Neural cell (in vitro differentiated cells): ENCODE measurements at regions not wholly inside any gene's neighbourhood (a gene's known extent, or its start where the extent isn't known, plus 50 kb on each side); places are given as distances from the start of the nearest gene placed in this dataset.

ENCODE experiments used
- H2AFZ ChIP-seq: fragments of 200-600, 300-800 bp; sonication (generic), shearing (Covaris generic); 2 replicates; pipeline ENCODE4 v1.6.0; 2014; ENCODE audit warnings: low read depth, mild to moderate bottlenecking, antibody characterized with exemption, low read length, moderate library complexity
- H3F3A ChIP-seq: fragments of 200-600 bp; shearing (Covaris generic); 2 replicates; pipeline ENCODE4 v1.6.1; 2016; ENCODE audit warnings: mild to moderate bottlenecking, moderate library complexity, mixed read lengths, antibody characterized with exemption, low read length; ENCODE audit not compliant: insufficient read depth, poor library complexity, severe bottlenecking
- H3K27ac ChIP-seq: fragments of 200-600, 300-800 bp; sonication (generic), shearing (Covaris generic); 2 replicates; pipeline ENCODE4 v1.5.1; 2014; ENCODE audit warnings: mild to moderate bottlenecking, low read length, moderate library complexity
- H3K27me3 ChIP-seq: fragments of 300-800, 200-600 bp; sonication (generic), shearing (Covaris generic); 2 replicates; pipeline ENCODE4 v1.6.0; 2014; ENCODE audit warnings: mild to moderate bottlenecking, low read depth, low read length, moderate library complexity; ENCODE audit not compliant: insufficient read depth
- H3K36me3 ChIP-seq: fragments of 300-800, 200-600 bp; sonication (generic), shearing (Covaris generic); 2 replicates; pipeline ENCODE4 v1.5.1; 2014; ENCODE audit warnings: mild to moderate bottlenecking, antibody characterized with exemption, low read length, moderate library complexity; ENCODE audit not compliant: insufficient read depth
- H3K4me2 ChIP-seq: fragments of 300-800, 200-600 bp; sonication (generic), shearing (Covaris generic); 2 replicates; pipeline ENCODE4 v1.6.0; 2014; ENCODE audit warnings: mild to moderate bottlenecking, low read length
- H3K4me3 ChIP-seq: fragments of 300-800, 200-600 bp; sonication (generic), shearing (Covaris generic); 2 replicates; pipeline ENCODE4 v1.5.1; 2014; ENCODE audit warnings: mild to moderate bottlenecking, low read length, moderate library complexity
- H3K79me2 ChIP-seq: fragments of 200-600 bp; shearing (Covaris generic); replicated peaks from 2 replicates; pipeline ENCODE4 v1.6.0; 2014; ENCODE audit warnings: mild to moderate bottlenecking, low read length, moderate library complexity; ENCODE audit not compliant: insufficient read depth
- H3K9ac ChIP-seq: fragments of 300-800, 200-600 bp; sonication (generic), shearing (Covaris generic); 2 replicates; pipeline ENCODE4 v1.6.1; 2016; ENCODE audit warnings: mild to moderate bottlenecking, low read length, mixed read lengths
- H3K9me2 ChIP-seq: fragments of 200-600 bp; shearing (Covaris generic); 2 replicates; pipeline ENCODE4 v1.6.1; 2016; ENCODE audit warnings: mild to moderate bottlenecking, low read length, mixed read lengths; ENCODE audit not compliant: insufficient read depth
- H3K9me3 ChIP-seq: fragments of 200-600, 300-800 bp; sonication (generic), shearing (Covaris generic); 2 replicates; pipeline ENCODE4 v1.6.1; 2016; ENCODE audit warnings: mild to moderate bottlenecking, mixed run types, low read length, moderate library complexity, mixed read lengths
- H4K20me1 ChIP-seq: fragments of 200-600 bp; shearing (Covaris generic); 2 replicates; pipeline ENCODE4 v1.6.1; 2016; ENCODE audit warnings: mild to moderate bottlenecking, mixed run types; ENCODE audit not compliant: insufficient read depth
- CTCF ChIP-seq: fragments of 450-650 bp; IDR thresholded peaks from 2 replicates; pipeline ENCODE4 v1.5.1; 2014; ENCODE audit warnings: antibody characterized with exemption, mild to moderate bottlenecking, moderate library complexity; ENCODE audit not compliant: poor library complexity, severe bottlenecking
- EP300 ChIP-seq: fragments of 450-650 bp; conservative IDR thresholded peaks from 2 replicates; pipeline ENCODE4 v1.6.1; 2014; ENCODE audit warnings: antibody characterized with exemption, mild to moderate bottlenecking, moderate library complexity; ENCODE audit not compliant: poor library complexity, severe bottlenecking
- EZH2 ChIP-seq: fragments of 200-600, 300-800 bp; shearing (Covaris generic), sonication (generic); IDR thresholded peaks from 2 replicates; pipeline ENCODE4 v1.6.1; 2014; ENCODE audit warnings: antibody characterized with exemption, low read length, borderline replicate concordance, mild to moderate bottlenecking; ENCODE audit not compliant: insufficient read depth, poor library complexity, severe bottlenecking
- MXI1 ChIP-seq: fragments of 450-650 bp; conservative IDR thresholded peaks from 2 replicates; pipeline ENCODE4 v1.6.1; 2014; ENCODE audit warnings: antibody characterized with exemption, mild to moderate bottlenecking; ENCODE audit not compliant: poor library complexity, severe bottlenecking
- POLR2AphosphoS5 ChIP-seq: IDR thresholded peaks from 2 replicates; pipeline ENCODE4 v1.6.1; 2012
- RAD21 ChIP-seq: fragments of 450-650 bp; conservative IDR thresholded peaks from 2 replicates; pipeline ENCODE4 v1.6.1; 2014; ENCODE audit warnings: antibody characterized with exemption, mild to moderate bottlenecking, moderate library complexity
- SMC3 ChIP-seq: fragments of 450-650 bp; conservative IDR thresholded peaks from 2 replicates; pipeline ENCODE4 v1.6.1; 2014; ENCODE audit warnings: antibody characterized with exemption, mild to moderate bottlenecking, moderate library complexity; ENCODE audit not compliant: poor library complexity
- TAF1 ChIP-seq: IDR thresholded peaks from 2 replicates; pipeline ENCODE4 v1.6.1; 2012; ENCODE audit warnings: low read depth
- TF ChIP-seq, protein P1 (sequence below): IDR thresholded peaks from 2 replicates; pipeline ENCODE4 v1.6.1; 2012; ENCODE audit warnings: borderline replicate concordance

GRCh38 chr9:29514336-29514735 is 1941.1 kb upstream of the C9orf72 start:
- no peak for TF ChIP-seq TAF1
- no peak for TF ChIP-seq SMC3
- no peak for TF ChIP-seq EP300
- TF ChIP-seq EZH2, result no peak
- TF ChIP-seq CTCF, result no peak
- TF ChIP-seq, protein P1, sequence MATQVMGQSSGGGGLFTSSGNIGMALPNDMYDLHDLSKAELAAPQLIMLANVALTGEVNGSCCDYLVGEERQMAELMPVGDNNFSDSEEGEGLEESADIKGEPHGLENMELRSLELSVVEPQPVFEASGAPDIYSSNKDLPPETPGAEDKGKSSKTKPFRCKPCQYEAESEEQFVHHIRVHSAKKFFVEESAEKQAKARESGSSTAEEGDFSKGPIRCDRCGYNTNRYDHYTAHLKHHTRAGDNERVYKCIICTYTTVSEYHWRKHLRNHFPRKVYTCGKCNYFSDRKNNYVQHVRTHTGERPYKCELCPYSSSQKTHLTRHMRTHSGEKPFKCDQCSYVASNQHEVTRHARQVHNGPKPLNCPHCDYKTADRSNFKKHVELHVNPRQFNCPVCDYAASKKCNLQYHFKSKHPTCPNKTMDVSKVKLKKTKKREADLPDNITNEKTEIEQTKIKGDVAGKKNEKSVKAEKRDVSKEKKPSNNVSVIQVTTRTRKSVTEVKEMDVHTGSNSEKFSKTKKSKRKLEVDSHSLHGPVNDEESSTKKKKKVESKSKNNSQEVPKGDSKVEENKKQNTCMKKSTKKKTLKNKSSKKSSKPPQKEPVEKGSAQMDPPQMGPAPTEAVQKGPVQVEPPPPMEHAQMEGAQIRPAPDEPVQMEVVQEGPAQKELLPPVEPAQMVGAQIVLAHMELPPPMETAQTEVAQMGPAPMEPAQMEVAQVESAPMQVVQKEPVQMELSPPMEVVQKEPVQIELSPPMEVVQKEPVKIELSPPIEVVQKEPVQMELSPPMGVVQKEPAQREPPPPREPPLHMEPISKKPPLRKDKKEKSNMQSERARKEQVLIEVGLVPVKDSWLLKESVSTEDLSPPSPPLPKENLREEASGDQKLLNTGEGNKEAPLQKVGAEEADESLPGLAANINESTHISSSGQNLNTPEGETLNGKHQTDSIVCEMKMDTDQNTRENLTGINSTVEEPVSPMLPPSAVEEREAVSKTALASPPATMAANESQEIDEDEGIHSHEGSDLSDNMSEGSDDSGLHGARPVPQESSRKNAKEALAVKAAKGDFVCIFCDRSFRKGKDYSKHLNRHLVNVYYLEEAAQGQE, result no peak
- TF ChIP-seq POLR2AphosphoS5, result no peak
- TF ChIP-seq RAD21, result no peak
- no peak for TF ChIP-seq MXI1

GRCh38 chr9:29514862-29515261 is 1941.6 kb upstream of the C9orf72 start:
- Histone ChIP-seq H4K20me1 (no peaks in the 10 kb centered on the region), H3K4me3 (no peak overlapping the region), H3K4me2 (no peak overlapping the region), H3K9me3 (no peaks in the 10 kb centered on the region), H3K9me2 (no peaks in the 10 kb centered on the region), H3F3A (no peaks in the 10 kb centered on the region), H3K9ac (no peak overlapping the region), H2AFZ (no peak overlapping the region), H3K27me3 (no peaks in the 10 kb centered on the region), H3K79me2 (no peaks in the 10 kb centered on the region), H3K36me3 (no peaks in the 10 kb centered on the region), H3K27ac (no peak overlapping the region)
- TF ChIP-seq RAD21 (no peak), CTCF (no peak), POLR2AphosphoS5 (no peak), EP300 (no peak), TAF1 (no peak), MXI1 (no peak), EZH2 (no peak), SMC3 (no peak)
- TF ChIP-seq, protein P1, result no peak

More at GRCh38 chr9:29514336-29514735, 1941.1 kb upstream of the C9orf72 start:
- H3K79me2 ChIP-seq, result no peaks in the 10 kb centered on the region
- H3K27ac ChIP-seq, result no peak overlapping the region
- H2AFZ ChIP-seq, result no peak overlapping the region
- H3K36me3 ChIP-seq, result no peaks in the 10 kb centered on the region
- H3K9me3 ChIP-seq, result no peaks in the 10 kb centered on the region
- H3K9me2 ChIP-seq, result no peaks in the 10 kb centered on the region
- H3K4me3 ChIP-seq, result no peak overlapping the region
- H3K4me2 ChIP-seq, result no peak overlapping the region
- H3K9ac ChIP-seq, result no peak overlapping the region
- H3K27me3 ChIP-seq, result no peaks in the 10 kb centered on the region
- H4K20me1 ChIP-seq, result no peaks in the 10 kb centered on the region
- no peaks in the 10 kb centered on the region for H3F3A ChIP-seq
